Posterior cingulate gyrus (tissue), 11 donors: ENCODE measurements at regions not wholly inside any gene's neighbourhood (a gene's known extent, or its start where the extent isn't known, plus 50 kb on each side); places are given as distances from the start of the nearest gene placed in this dataset.
A peak's percentile ranks its signal among the peaks of the same experiment; 100 is the strongest.
"Not testable (repeated sequence)": the region's sequence is repeated elsewhere in the genome, so short reads cannot be mapped to it uniquely, and the experiment has no call there.

Source experiments
- DNase-seq, 10 donors: peaks; one replicate each; pipeline versions ENCODE4 v3.0.0 to v3.0.0-alpha.2; 2020 to 2021; ENCODE audit warnings: mixed read lengths in 3 of 10
- intact Hi-C: fragments of 100-400 bp; cut with DNase I; formaldehyde crosslinking; loops from one replicate; pipeline ENCODE4 v1.15.1; 2023

- DNase-seq, result peak in 1 of 10 donors; percentile 75
- intact Hi-C loops, result no loop called here
Measured at GRCh38 chr5:173667702-173668101, 51.3 kb upstream of the BOD1 start.

GRCh38 chr5:173668245-173668800 lies 51.9 kb upstream of the BOD1 start:
- DNase-seq, result peak in 1 of 10 donors; percentile 22
- intact Hi-C loops, result no loop called here

- intact Hi-C loops, result no loop called here
- no peak for DNase-seq
Measured at GRCh38 chr5:173668910-173669309, 52.5 kb upstream of the BOD1 start.

GRCh38 chr5:173669483-173669882 lies 53.0 kb upstream of the BOD1 start:
- peak in 1 of 10 donors; percentile 52 for DNase-seq
- intact Hi-C loops, result no loop called here

- intact Hi-C loops, result loop anchor here (2.0 to 5.0 kb wide), 3 partner anchors 43 to 217 kb away; partner anchors contain the start of gene CPEB4
Measured at GRCh38 chr5:173670130-173670651, 53.7 kb upstream of the BOD1 start.

GRCh38 chr5:173670791-173671120 lies 54.3 kb upstream of the BOD1 start:
- intact Hi-C loops, result loop anchor here (2.0 to 5.0 kb wide), 3 partner anchors 44 to 217 kb away; partner anchors contain the start of gene CPEB4
- DNase-seq, result peak in 8 of 10 donors; percentile 54 to 93 (median 68)

More at GRCh38 chr5:173670130-173670651, 53.7 kb upstream of the BOD1 start:
- peak in 1 of 10 donors; percentile 3 for DNase-seq

- intact Hi-C loops, result loop anchor here (2.0 to 5.0 kb wide), 3 partner anchors 45 to 216 kb away; partner anchors contain the start of gene CPEB4
- DNase-seq, result peak; percentile 67 to 96 (median 78)
Measured at GRCh38 chr5:173671121-173671949, 54.9 kb upstream of the BOD1 start.

- intact Hi-C loops, result loop anchor here (5.0 kb wide), 1 partner anchor 215 kb away; the partner anchor contains the start of gene CPEB4
Measured at GRCh38 chr5:173672166-173672565, 55.7 kb upstream of the BOD1 start.

GRCh38 chr5:173672891-173673290 lies 56.4 kb upstream of the BOD1 start:
- peak in 1 of 10 donors; percentile 59 for DNase-seq
- intact Hi-C loops, result loop anchor here (5.0 kb wide), 1 partner anchor 214 kb away; the partner anchor contains the start of gene CPEB4

More at GRCh38 chr5:173672166-173672565, 55.7 kb upstream of the BOD1 start:
- DNase-seq, result peak in 1 of 10 donors; percentile 24

- peak in 5 of 10 donors; percentile 42 to 89 (median 50) for DNase-seq
- intact Hi-C loops, result loop anchor here (5.0 kb wide), 1 partner anchor 214 kb away; the partner anchor contains the start of gene CPEB4
Measured at GRCh38 chr5:173673295-173674101, 57.0 kb upstream of the BOD1 start.

GRCh38 chr5:173675287-173675996 lies 59.0 kb upstream of the BOD1 start:
- intact Hi-C loops, result no loop called here
- DNase-seq, result peak in 1 of 10 donors; percentile 20

GRCh38 chr5:173676375-173676774 lies 59.9 kb upstream of the BOD1 start:
- intact Hi-C loops, result no loop called here
- DNase-seq, result peak in 1 of 10 donors; percentile 4

GRCh38 chr5:173677125-173677672 lies 60.7 kb upstream of the BOD1 start:
- peak in 1 of 10 donors; percentile 7 for DNase-seq
- intact Hi-C loops, result no loop called here

- DNase-seq, result peak in 1 of 10 donors; percentile 2
- intact Hi-C loops, result no loop called here
Measured at GRCh38 chr5:173679909-173680630, 63.6 kb upstream of the BOD1 start.

- intact Hi-C loops, result no loop called here
- DNase-seq, result peak in 1 of 10 donors; percentile 6
Measured at GRCh38 chr5:173680660-173681242, 64.3 kb upstream of the BOD1 start.

- intact Hi-C loops, result no loop called here
Measured at GRCh38 chr5:173682313-173682712, 65.9 kb upstream of the BOD1 start.

GRCh38 chr5:173684535-173684934 lies 68.1 kb upstream of the BOD1 start:
- DNase-seq, intact Hi-C loops: not testable (repeated sequence)

More at GRCh38 chr5:173682313-173682712, 65.9 kb upstream of the BOD1 start:
- no peak for DNase-seq

GRCh38 chr5:173686950-173687349 lies 70.5 kb upstream of the BOD1 start:
- intact Hi-C loops, result no loop called here
- DNase-seq, result no peak
